Stimulated activated CD4-positive, alpha-beta T cell treated with anti-CD3 and anti-CD28 coated beads, TNF-alpha, amount 100 ng/mL, for 24 hours (primary cell): ENCODE measurements at regions not wholly inside any gene's neighbourhood (a gene's known extent, or its start where the extent isn't known, plus 50 kb on each side); places are given as distances from the start of the nearest gene placed in this dataset.

ENCODE experiments used
- DNase-seq, 3 experiments: peaks; one replicate each; pipeline ENCODE4 v3.0.0-alpha.2; 2020; ENCODE audit warnings: low read depth in 3 of 3

GRCh38 chr5:165808335-165808734 lies 2302.9 kb downstream of the MAT2B start:
- DNase-seq = no peak

- no peak for DNase-seq
Observed at GRCh38 chr5:165809914-165810313, 2304.5 kb downstream of the MAT2B start.

- no peak for DNase-seq
Observed at GRCh38 chr5:165829504-165829903, 2324.1 kb downstream of the MAT2B start.

- no peak for DNase-seq
Observed at GRCh38 chr5:165834891-165835290, 2329.5 kb downstream of the MAT2B start.

GRCh38 chr5:165836046-165836445 lies 2330.6 kb downstream of the MAT2B start:
- DNase-seq = no peak

- DNase-seq = no peak
Observed at GRCh38 chr5:165837286-165837685, 2331.9 kb downstream of the MAT2B start.

GRCh38 chr5:165844571-165844970 lies 2339.2 kb downstream of the MAT2B start:
- no peak for DNase-seq

- DNase-seq = no peak
Observed at GRCh38 chr5:165858118-165858517, 2352.7 kb downstream of the MAT2B start.

- no peak for DNase-seq
Observed at GRCh38 chr5:165859251-165859650, 2353.8 kb downstream of the MAT2B start.

- no peak for DNase-seq
Observed at GRCh38 chr5:165863239-165863638, 2357.8 kb downstream of the MAT2B start.

GRCh38 chr5:165871291-165871690 lies 2365.9 kb downstream of the MAT2B start:
- DNase-seq = no peak

- DNase-seq = no peak
Observed at GRCh38 chr5:165874851-165875250, 2369.4 kb downstream of the MAT2B start.

- DNase-seq = no peak
Observed at GRCh38 chr5:165876538-165876937, 2371.1 kb downstream of the MAT2B start.

- no peak for DNase-seq
Observed at GRCh38 chr5:165877475-165877874, 2372.1 kb downstream of the MAT2B start.

GRCh38 chr5:165881259-165881658 lies 2375.8 kb downstream of the MAT2B start:
- DNase-seq = no peak

- DNase-seq = no peak
Observed at GRCh38 chr5:165882099-165882498, 2376.7 kb downstream of the MAT2B start.

- DNase-seq = no peak
Observed at GRCh38 chr5:165885623-165886350, 2380.4 kb downstream of the MAT2B start.

GRCh38 chr5:165887147-165887546 lies 2381.7 kb downstream of the MAT2B start:
- no peak for DNase-seq

GRCh38 chr5:165892383-165892782 lies 2387.0 kb downstream of the MAT2B start:
- no peak for DNase-seq

- DNase-seq = no peak
Observed at GRCh38 chr5:165894916-165895315, 2389.5 kb downstream of the MAT2B start.

GRCh38 chr5:165903835-165904234 lies 2387.6 kb upstream of the WWC1 start:
- no peak for DNase-seq

- DNase-seq = no peak
Observed at GRCh38 chr5:165906871-165907270, 2384.6 kb upstream of the WWC1 start.

GRCh38 chr5:165913059-165913458 lies 2378.4 kb upstream of the WWC1 start:
- no peak for DNase-seq

- DNase-seq = no peak
Observed at GRCh38 chr5:165914456-165914855, 2377.0 kb upstream of the WWC1 start.
